ENCODE measurements at regions not wholly inside any gene's neighbourhood (a gene's known extent, or its start where the extent isn't known, plus 50 kb on each side); places are given as distances from the start of the nearest gene placed in this dataset.

- Histone ChIP-seq H3K27me3 (ENCODE audit: insufficient read depth, low read length, poor library complexity) (no peaks in the 10 kb centered on the region), H3K4me1 (ENCODE audit: insufficient read depth, low read length) (no peaks in the 10 kb centered on the region), H2AFZ (ENCODE audit: low read depth, low read length) (no peak overlapping the region), H3K36me3 (ENCODE audit: insufficient read depth, low read length) (no peaks in the 10 kb centered on the region), H3K9me3 (ENCODE audit: insufficient read depth, low read length, severe bottlenecking) (no peaks in the 10 kb centered on the region), H3K9ac (ENCODE audit: low read depth, low read length) (no peak overlapping the region), H3K4me2 (ENCODE audit: insufficient read depth, low read length) (no peak overlapping the region), H3K4me3 (ENCODE audit: low read depth in 1 of 2, low read length in 2 of 2) (no peak overlapping the region), H3K79me2 (ENCODE audit: insufficient read depth, low read length) (no peaks in the 10 kb centered on the region), H4K20me1 (ENCODE audit: insufficient read depth, low read length) (no peaks in the 10 kb centered on the region), H3K27ac (ENCODE audit: low read length) (no peak overlapping the region)
- ATAC-seq (ENCODE audit: insufficient read depth, low read depth) (no peak), DNase-seq (no peak)
- TF ChIP-seq EZH2 (IDR thresholded peaks at IDR 0.05; ENCODE audit: borderline replicate concordance, low read depth, low read length, severe bottlenecking), result no peak
- TF ChIP-seq CTCF (IDR thresholded peaks at IDR 0.05; ENCODE audit: borderline replicate concordance, extremely low read depth, low read length, poor library complexity, severe bottlenecking), result no peak
These were observed 158.6 kb downstream of the IRS1 start for GRCh38 chr2:226641008-226641407.

GRCh38 chr2:226640501-226640900 lies 159.1 kb downstream of the IRS1 start:
- Histone ChIP-seq H3K79me2 (ENCODE audit: insufficient read depth, low read length) (no peaks in the 10 kb centered on the region), H4K20me1 (ENCODE audit: insufficient read depth, low read length) (no peaks in the 10 kb centered on the region), H3K9me3 (ENCODE audit: insufficient read depth, low read length, severe bottlenecking) (no peaks in the 10 kb centered on the region), H3K27me3 (ENCODE audit: insufficient read depth, low read length, poor library complexity) (no peaks in the 10 kb centered on the region), H3K27ac (ENCODE audit: low read length) (no peak overlapping the region), H3K36me3 (ENCODE audit: insufficient read depth, low read length) (no peaks in the 10 kb centered on the region), H3K9ac (ENCODE audit: low read depth, low read length) (no peak overlapping the region), H2AFZ (ENCODE audit: low read depth, low read length) (no peak overlapping the region), H3K4me2 (ENCODE audit: insufficient read depth, low read length) (no peak overlapping the region), H3K4me1 (ENCODE audit: insufficient read depth, low read length) (no peaks in the 10 kb centered on the region), H3K4me3 (ENCODE audit: low read depth in 1 of 2, low read length in 2 of 2) (no peak overlapping the region)
- ATAC-seq (ENCODE audit: insufficient read depth, low read depth), result no peak
- DNase-seq, result no peak
- TF ChIP-seq EZH2 (IDR thresholded peaks at IDR 0.05; ENCODE audit: borderline replicate concordance, low read depth, low read length, severe bottlenecking), result no peak
- TF ChIP-seq CTCF (IDR thresholded peaks at IDR 0.05; ENCODE audit: borderline replicate concordance, extremely low read depth, low read length, poor library complexity, severe bottlenecking), result no peak

DNA sequence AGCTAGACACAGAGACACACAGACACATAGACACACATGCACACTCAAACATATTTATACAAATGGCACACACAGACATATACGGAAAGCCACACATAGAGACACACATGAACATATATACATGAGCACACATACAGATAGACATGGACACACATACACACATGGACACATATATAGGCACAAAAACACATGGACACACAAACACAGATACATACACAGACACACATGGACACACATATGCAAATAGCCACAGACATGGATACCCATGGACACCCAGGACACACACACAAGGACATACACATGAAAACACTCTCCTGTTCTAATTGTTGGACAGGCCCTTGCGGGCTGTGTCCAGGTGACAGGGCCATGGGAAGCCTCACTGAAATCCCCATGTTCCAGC lies 160.1 kb downstream of the IRS1 start:
- H4K20me1 ChIP-seq (ENCODE audit: insufficient read depth, low read length), result no peaks in the 10 kb centered on the region
- DNase-seq, result no peak
- H3K4me1 ChIP-seq (ENCODE audit: insufficient read depth, low read length), result no peaks in the 10 kb centered on the region
- ATAC-seq (ENCODE audit: insufficient read depth, low read depth), result no peak
- no peak overlapping the region for H3K27ac ChIP-seq (ENCODE audit: low read length)
- H3K36me3 ChIP-seq (ENCODE audit: insufficient read depth, low read length), result no peaks in the 10 kb centered on the region
- H3K79me2 ChIP-seq (ENCODE audit: insufficient read depth, low read length), result no peaks in the 10 kb centered on the region
- no peak overlapping the region for H2AFZ ChIP-seq (ENCODE audit: low read depth, low read length)
- no peak overlapping the region for H3K4me3 ChIP-seq (ENCODE audit: low read depth in 1 of 2, low read length in 2 of 2)
- no peaks in the 10 kb centered on the region for H3K9me3 ChIP-seq (ENCODE audit: insufficient read depth, low read length, severe bottlenecking)
- no peak overlapping the region for H3K4me2 ChIP-seq (ENCODE audit: insufficient read depth, low read length)
- no peaks in the 10 kb centered on the region for H3K27me3 ChIP-seq (ENCODE audit: insufficient read depth, low read length, poor library complexity)
- TF ChIP-seq EZH2 (IDR thresholded peaks at IDR 0.05; ENCODE audit: borderline replicate concordance, low read depth, low read length, severe bottlenecking) (no peak), CTCF (IDR thresholded peaks at IDR 0.05; ENCODE audit: borderline replicate concordance, extremely low read depth, low read length, poor library complexity, severe bottlenecking) (no peak)
- H3K9ac ChIP-seq (ENCODE audit: low read depth, low read length), result no peak overlapping the region

- H3K4me1 ChIP-seq (ENCODE audit: insufficient read depth, low read length), result no peaks in the 10 kb centered on the region
- no peak overlapping the region for H3K4me2 ChIP-seq (ENCODE audit: insufficient read depth, low read length)
- H4K20me1 ChIP-seq (ENCODE audit: insufficient read depth, low read length), result no peaks in the 10 kb centered on the region
- no peaks in the 10 kb centered on the region for H3K36me3 ChIP-seq (ENCODE audit: insufficient read depth, low read length)
- no peaks in the 10 kb centered on the region for H3K79me2 ChIP-seq (ENCODE audit: insufficient read depth, low read length)
- no peak overlapping the region for H3K27ac ChIP-seq (ENCODE audit: low read length)
- DNase-seq, result no peak
- no peak overlapping the region for H2AFZ ChIP-seq (ENCODE audit: low read depth, low read length)
- no peaks in the 10 kb centered on the region for H3K27me3 ChIP-seq (ENCODE audit: insufficient read depth, low read length, poor library complexity)
- no peak overlapping the region for H3K4me3 ChIP-seq (ENCODE audit: low read depth in 1 of 2, low read length in 2 of 2)
- no peak for ATAC-seq (ENCODE audit: insufficient read depth, low read depth)
- H3K9ac ChIP-seq (ENCODE audit: low read depth, low read length), result no peak overlapping the region
- H3K9me3 ChIP-seq (ENCODE audit: insufficient read depth, low read length, severe bottlenecking), result no peaks in the 10 kb centered on the region
- TF ChIP-seq EZH2 (IDR thresholded peaks at IDR 0.05; ENCODE audit: borderline replicate concordance, low read depth, low read length, severe bottlenecking) (no peak), CTCF (IDR thresholded peaks at IDR 0.05; ENCODE audit: borderline replicate concordance, extremely low read depth, low read length, poor library complexity, severe bottlenecking) (no peak)
These were observed 161.0 kb downstream of the IRS1 start for GRCh38 chr2:226638576-226638975.
